Type B pancreatic cell (in vitro differentiated cells): ENCODE measurements at regions not wholly inside any gene's neighbourhood (a gene's known extent, or its start where the extent isn't known, plus 50 kb on each side); places are given as distances from the start of the nearest gene placed in this dataset.

Experiments
- DNase-seq: peaks from one replicate; pipeline ENCODE4 v3.0.0; 2021; ENCODE audit warnings: mixed read lengths; ENCODE audit not compliant: unreplicated experiment; ENCODE audit errors: extremely low spot score
- H3K27ac Mint-ChIP-seq: 2 replicates; pipeline ENCODE4 v1.8.0; 2021; ENCODE audit warnings: mild to moderate bottlenecking, mixed read lengths
- H3K27me3 Mint-ChIP-seq: 2 replicates; pipeline ENCODE4 v1.8.0; 2021; ENCODE audit warnings: mixed read lengths
- H3K36me3 Mint-ChIP-seq: 2 replicates; pipeline ENCODE4 v1.8.0; 2021; ENCODE audit warnings: mixed read lengths
- H3K4me1 Mint-ChIP-seq: one replicate; pipeline ENCODE4 v1.8.0; 2021; ENCODE audit warnings: mixed read lengths; ENCODE audit not compliant: unreplicated experiment
- H3K4me3 Mint-ChIP-seq: 2 replicates; pipeline ENCODE4 v1.8.0; 2021; ENCODE audit warnings: mild to moderate bottlenecking, mixed read lengths
- H3K9me3 Mint-ChIP-seq: 2 replicates; pipeline ENCODE4 v1.8.0; 2021; ENCODE audit warnings: mixed read lengths
- CTCF ChIP-seq: fragments of 200-600 bp; sonication (generic); conservative IDR thresholded peaks from 2 replicates; pipeline ENCODE4 v1.5.0; 2021; ENCODE audit warnings: antibody characterized with exemption, mild to moderate bottlenecking

- DNase-seq: no peak
- H3K36me3 Mint-ChIP-seq: no peaks in the 10 kb centered on the region
- no peak for TF ChIP-seq CTCF
Measured at GRCh38 chr21:27192281-27192949, 225.5 kb upstream of the ADAMTS5 start.

DNA sequence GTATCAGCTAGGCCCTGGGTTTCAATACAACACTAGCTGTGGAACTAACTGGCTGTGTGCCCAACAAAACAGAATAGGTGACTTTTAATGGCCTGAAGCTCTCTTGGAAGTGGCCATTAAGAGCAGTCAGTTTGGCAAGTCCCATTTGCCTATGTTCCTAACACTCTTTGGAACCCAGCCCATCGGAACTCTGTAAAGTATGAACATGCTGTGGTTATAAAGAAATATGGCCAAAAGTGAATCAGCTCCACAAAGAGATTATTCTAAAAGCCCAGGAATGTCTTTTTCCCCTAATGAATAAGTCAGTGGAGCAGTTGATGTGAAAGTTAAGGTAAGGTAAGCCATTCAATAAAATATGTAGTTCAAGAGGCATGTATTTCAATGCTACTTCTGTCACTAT lies 223.7 kb upstream of the ADAMTS5 start:
- Mint-ChIP-seq H3K4me1 (no peaks in the 10 kb centered on the region), H3K4me3 (no peak overlapping the region), H3K36me3 (no peaks in the 10 kb centered on the region), H3K27me3 (no peaks in the 10 kb centered on the region), H3K9me3 (no peaks in the 10 kb centered on the region), H3K27ac (no peak overlapping the region)
- TF ChIP-seq CTCF: no peak
- DNase-seq: no peak

More at GRCh38 chr21:27192281-27192949, 225.5 kb upstream of the ADAMTS5 start:
- no peaks in the 10 kb centered on the region for H3K9me3 Mint-ChIP-seq
- H3K4me3 Mint-ChIP-seq: no peak overlapping the region
- H3K27ac Mint-ChIP-seq: no peak overlapping the region
- H3K4me1 Mint-ChIP-seq: no peaks in the 10 kb centered on the region
- H3K27me3 Mint-ChIP-seq: no peaks in the 10 kb centered on the region

DNA sequence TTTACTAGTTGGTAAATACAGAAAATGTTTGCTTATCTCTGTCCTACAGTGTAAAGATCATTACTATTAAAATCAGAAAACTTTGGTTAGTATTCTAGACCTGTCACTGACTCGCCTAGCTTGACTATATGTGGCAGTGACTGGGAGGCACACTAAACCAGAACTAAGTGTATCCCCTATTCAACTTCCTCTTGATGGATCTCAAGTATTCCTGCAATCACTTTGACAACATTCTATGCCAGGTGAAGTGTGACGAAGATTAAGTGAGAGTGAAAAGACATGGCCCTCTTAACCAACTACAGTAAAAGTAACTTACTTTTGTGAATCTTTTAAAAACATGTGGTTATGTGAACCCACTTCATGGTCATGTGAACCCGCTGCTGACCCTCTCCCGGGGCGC lies 223.0 kb upstream of the ADAMTS5 start:
- no peaks in the 10 kb centered on the region for H3K36me3 Mint-ChIP-seq
- no peak for DNase-seq
- H3K27me3 Mint-ChIP-seq: no peaks in the 10 kb centered on the region
- H3K4me1 Mint-ChIP-seq: no peaks in the 10 kb centered on the region
- TF ChIP-seq CTCF: no peak
- no peak overlapping the region for H3K4me3 Mint-ChIP-seq
- no peak overlapping the region for H3K27ac Mint-ChIP-seq
- no peaks in the 10 kb centered on the region for H3K9me3 Mint-ChIP-seq

DNA sequence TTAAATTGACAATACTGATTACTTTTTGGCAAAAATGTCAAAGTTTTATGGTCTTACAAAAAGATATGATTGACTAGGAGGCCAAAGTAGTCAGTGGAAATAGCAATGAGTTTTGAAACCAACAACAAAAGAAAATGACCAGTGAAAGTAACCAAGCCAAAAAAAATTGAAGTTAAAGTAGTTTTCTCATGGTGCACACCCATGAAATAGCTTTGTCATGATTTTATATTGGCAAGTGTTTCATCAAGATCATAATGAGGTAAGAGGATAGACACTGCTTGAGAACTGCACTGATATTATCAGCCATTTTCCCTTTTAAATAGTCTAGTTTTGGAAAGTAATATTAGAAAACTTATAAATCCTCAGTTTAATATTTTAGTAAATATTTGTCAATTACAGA lies 206.2 kb upstream of the ADAMTS5 start:
- H3K9me3 Mint-ChIP-seq: no peaks in the 10 kb centered on the region
- no peaks in the 10 kb centered on the region for H3K36me3 Mint-ChIP-seq
- no peaks in the 10 kb centered on the region for H3K27me3 Mint-ChIP-seq
- H3K4me1 Mint-ChIP-seq: peaks cover 5% of the 10 kb centered on the region
- no peak for TF ChIP-seq CTCF
- H3K27ac Mint-ChIP-seq: no peak overlapping the region
- no peak for DNase-seq
- H3K4me3 Mint-ChIP-seq: no peak overlapping the region

DNA sequence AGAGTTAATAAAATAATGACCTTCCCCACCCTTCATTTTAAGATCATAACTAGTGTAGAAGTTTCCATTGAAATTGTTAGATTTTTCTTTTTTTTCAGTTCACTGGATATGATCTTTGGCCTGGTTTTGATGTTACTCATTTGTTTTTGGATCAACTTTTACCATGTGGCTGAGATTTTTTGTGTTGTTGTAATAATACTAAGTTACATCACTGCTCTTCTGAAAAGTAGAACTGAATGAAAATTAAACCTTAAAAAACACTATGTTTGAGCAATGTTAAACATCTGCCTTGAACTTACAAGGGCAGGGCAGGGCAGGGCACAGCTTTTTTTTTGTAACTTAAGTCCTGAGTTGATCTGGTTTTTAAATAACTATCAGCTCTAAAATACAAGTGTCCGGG lies 204.8 kb upstream of the ADAMTS5 start:
- H3K4me3 Mint-ChIP-seq: no peak overlapping the region
- no peaks in the 10 kb centered on the region for H3K9me3 Mint-ChIP-seq

More for the DNA sequence above, 204.8 kb upstream of the ADAMTS5 start:
- no peaks in the 10 kb centered on the region for H3K36me3 Mint-ChIP-seq
- DNase-seq: no peak
- no peak overlapping the region for H3K27ac Mint-ChIP-seq
- H3K4me1 Mint-ChIP-seq: peaks cover 5% of the 10 kb centered on the region
- H3K27me3 Mint-ChIP-seq: no peaks in the 10 kb centered on the region
- no peak for TF ChIP-seq CTCF
